G401 (cell line): ENCODE measurements at regions not wholly inside any gene's neighbourhood (a gene's known extent, or its start where the extent isn't known, plus 50 kb on each side); places are given as distances from the start of the nearest gene placed in this dataset.

Experiments used
- DNase-seq: peaks from one replicate; pipeline ENCODE4 v3.0.0-alpha.2; 2015; ENCODE audit warnings: low spot score
- in situ Hi-C: cut with HindIII; loops from 2 replicates; pipeline ENCODE4 v1.10.0; 2016; ENCODE audit warnings: low sequenced_read_pairs, mixed read lengths

GRCh38 chr13:47647001-47647400, 354.1 kb downstream of the SUCLA2 start:
- no peak for DNase-seq
- in situ Hi-C loops = no loop called here

GRCh38 chr13:47646298-47646697, 354.8 kb downstream of the SUCLA2 start:
- no peak for DNase-seq
- in situ Hi-C loops = no loop called here

DNA sequence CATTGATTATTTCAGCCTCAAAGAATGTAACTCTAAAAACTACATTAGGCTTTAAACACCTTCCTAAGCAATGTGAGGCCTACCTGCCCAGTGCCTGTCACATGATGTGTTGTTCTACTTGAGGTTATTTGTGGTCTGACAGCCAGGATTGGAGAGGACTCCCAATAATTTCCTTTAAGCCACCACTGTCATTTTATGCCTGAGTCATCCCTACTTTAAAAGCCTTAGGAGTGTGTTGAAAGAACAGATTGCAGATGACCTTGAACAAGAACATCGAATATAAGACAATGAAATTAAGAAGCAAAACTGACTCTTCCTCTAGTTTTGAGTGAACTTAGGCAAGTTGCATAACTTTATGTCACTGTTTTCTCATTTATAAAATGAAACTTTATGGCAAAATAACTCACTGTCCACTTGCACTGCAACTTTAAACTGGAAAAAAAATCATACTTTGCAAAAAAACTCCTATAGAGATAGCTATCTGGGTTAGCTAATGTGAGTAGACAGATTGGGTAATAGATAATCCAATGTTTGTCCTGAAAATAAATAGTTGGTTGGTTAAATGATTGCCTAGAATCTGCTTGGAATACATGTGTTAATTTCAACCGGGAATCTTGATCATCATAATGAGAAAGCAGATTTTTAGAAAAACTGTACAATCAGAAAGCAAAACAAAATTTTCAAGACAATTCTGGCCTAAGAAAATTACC, 361.2 kb downstream of the SUCLA2 start:
- in situ Hi-C loops = no loop called here
- DNase-seq = no peak

DNA sequence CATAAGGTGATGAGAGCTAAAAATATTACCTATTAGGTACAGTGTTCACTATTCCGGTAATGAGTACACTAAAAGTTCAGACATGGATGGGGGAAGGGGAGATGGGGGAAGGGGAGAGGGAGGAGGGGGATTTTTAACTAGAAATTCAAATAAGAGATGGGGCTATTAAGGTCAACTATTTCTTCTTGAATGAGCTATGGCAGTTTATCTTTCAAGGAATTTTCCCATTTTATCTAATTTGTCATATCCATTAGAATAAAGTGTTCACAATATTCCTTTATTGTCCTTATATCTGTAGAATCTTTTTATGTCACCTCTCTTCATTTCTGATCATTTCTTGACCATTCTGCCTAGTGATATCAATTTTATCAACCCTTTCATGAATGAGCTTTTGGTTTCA, 362.4 kb downstream of the SUCLA2 start:
- DNase-seq = no peak
- in situ Hi-C loops = no loop called here

DNA sequence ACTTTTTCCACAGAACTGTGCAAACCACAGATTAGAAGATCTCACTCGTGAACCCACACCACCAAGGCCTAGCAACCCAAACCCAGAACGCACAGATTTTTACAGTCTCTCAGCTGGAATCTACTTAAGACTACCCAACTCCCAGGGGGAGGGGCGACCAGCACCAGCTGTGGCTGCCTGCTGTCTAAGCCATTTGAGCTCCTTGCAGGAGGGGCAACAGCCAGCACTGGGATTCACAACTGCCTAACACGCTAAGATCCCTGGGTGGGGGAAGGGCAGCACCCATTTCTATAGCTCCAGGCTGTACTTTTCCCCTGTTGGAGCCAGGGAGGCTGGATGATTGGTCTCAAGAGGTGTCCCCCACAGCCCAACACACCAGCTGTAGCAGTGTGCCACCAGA, 368.8 kb downstream of the SUCLA2 start:
- in situ Hi-C loops = no loop called here
- no peak for DNase-seq

DNA sequence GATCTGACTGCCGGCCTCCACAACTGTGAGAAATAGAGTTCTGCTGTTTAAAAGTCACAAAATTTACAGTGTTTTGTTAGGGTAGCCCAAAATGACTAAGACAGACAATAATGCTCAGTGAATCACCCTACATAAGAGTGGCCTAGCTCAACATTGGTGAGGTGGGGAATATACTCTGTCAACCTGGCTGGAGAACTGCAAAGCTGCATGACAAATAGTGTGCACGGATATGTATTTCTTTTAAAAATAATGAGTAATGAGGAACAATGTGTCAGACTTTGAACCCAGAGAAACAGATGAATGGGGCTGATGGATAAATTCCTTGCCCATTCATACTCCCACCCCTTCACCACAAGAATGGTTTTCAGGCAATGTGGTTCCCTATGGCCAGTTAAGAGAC, 372.4 kb downstream of the SUCLA2 start:
- no peak for DNase-seq

DNA sequence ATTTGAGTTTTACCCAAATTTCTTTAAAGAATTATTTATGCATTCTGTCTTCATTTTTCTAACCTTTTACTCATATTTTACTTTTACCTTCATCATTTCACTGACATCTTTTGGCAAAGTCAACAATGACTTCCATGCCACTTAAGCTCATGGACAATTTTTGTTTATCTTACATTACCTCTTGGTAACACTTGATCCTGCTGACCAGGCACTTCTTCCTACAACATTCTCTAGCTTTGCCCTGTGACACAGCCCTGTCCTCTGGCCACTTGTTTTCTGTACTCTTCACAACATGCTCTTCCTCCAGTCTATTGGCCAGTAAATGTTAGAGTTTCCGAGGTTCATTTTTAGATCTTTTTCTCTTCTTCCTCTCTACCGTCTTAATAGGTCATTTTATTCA, 377.2 kb downstream of the SUCLA2 start:
- in situ Hi-C loops = no loop called here

More for the DNA sequence above, 372.4 kb downstream of the SUCLA2 start:
- in situ Hi-C loops = no loop called here

DNA sequence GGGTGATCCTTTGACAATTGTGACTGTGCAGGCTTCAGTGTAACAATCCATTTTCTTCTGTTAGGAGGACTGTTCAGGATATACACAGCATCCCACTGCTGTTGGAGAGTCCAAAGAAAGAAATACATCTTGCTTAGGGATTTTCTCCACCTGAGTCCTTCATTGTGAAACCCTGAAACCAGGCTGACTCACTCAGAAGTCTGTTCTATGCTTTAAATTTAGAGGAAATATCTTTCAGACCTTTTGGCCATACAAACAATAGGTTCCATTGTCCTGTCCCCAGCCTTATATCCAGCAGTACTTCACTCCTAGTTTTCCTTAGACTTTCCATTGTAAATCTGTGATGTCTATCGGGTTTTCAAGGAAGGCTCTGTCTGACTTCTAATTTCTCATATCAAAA, 379.1 kb downstream of the SUCLA2 start:
- DNase-seq = no peak
- in situ Hi-C loops = no loop called here

More for the DNA sequence above, 377.2 kb downstream of the SUCLA2 start:
- no peak for DNase-seq

- no peak for DNase-seq
- in situ Hi-C loops = no loop called here
Observed at GRCh38 chr13:47611664-47612288, 389.3 kb downstream of the SUCLA2 start.

DNA sequence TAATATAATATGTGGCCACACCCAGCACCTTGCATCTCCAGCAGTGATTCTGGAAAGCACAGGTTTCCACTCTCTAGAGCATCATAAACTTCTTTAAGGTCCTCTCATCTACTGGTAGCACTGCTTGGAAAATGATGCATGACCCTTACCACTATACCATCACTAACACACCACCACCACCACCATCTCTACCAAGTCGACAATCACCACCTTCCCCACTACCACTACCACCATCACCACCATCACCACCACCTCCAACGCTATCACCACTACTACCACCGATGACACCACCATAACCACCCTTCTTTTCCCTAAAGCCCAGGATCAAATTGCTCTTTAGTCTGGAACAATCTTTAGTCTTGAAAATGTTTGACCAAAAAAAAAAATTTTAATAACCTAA, 390.4 kb downstream of the SUCLA2 start:
- in situ Hi-C loops = no loop called here
- no peak for DNase-seq

GRCh38 chr13:47603365-47603764, 397.7 kb downstream of the SUCLA2 start:
- in situ Hi-C loops = no loop called here
- no peak for DNase-seq

DNA sequence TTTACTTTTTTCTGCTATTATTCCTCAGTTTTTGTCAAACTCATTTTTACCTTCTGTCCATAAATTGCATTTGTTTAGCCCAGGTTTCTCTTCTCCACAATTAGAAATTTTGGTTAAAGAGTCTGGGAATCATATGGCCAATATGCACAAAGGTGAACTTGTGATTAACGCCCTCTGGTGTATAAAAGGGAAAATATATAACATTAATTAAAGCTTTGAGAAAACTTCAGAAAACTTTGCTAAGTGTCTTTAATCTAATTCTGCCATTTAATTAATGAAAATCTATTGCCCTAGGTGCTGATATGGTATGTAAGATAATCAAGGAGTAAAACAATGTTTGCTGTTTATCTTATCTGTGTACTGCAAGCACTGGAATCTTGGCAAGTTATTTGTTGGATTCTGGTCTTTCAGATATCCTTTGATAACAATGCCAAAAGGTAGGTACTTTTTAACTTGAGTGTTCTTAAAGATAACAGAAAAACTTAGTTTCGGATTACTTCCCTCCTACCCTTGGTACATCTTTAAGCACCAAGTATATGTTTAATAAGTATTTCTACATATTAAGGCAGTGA, 402.6 kb downstream of the SUCLA2 start:
- in situ Hi-C loops = no loop called here
- no peak for DNase-seq

GRCh38 chr13:47594833-47595232, 406.2 kb downstream of the SUCLA2 start:
- in situ Hi-C loops = no loop called here
- no peak for DNase-seq

GRCh38 chr13:47592256-47592655, 408.8 kb downstream of the SUCLA2 start:
- in situ Hi-C loops = no loop called here
- DNase-seq = no peak

DNA sequence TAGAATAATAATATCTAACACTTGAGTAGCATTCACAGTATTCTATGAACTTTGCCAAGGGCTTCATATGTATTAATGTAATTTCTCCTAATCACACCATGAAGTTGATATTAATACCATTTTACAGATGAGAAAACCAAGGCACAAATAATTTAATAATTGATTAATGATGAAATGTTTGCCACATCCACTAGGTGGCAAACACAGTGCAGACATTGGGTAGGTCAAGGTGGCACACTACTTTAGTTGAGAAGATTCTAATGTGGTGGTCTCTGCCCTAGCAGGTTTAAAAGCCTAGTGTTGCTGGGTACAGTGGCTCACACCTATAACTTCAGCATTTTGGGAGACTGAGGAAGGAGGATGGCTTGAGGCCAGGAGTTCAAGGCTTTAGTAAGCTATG, 412.4 kb downstream of the SUCLA2 start:
- in situ Hi-C loops = no loop called here
- DNase-seq = no peak

DNA sequence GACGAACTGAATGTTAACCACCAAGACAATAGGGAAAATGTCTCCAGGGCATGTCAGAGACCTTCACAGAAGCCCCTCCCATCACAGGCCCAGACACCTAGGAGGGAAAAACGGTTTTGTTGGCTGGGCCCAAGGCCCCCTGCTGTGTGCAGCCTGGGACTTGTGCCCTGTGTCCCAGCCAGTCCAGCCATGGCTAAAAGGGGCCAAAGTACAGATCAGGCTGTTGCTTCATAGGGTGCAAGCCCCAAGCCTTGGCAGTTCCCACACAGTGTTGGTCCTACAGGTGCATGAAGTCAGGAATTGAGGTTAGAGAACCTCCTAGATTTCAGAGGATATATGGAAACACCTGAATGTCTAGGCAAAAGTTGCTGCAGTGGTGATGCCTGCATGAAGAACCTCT, 428.7 kb downstream of the SUCLA2 start:
- in situ Hi-C loops = no loop called here

GRCh38 chr13:47564041-47564440, 437.0 kb downstream of the SUCLA2 start:
- in situ Hi-C loops = no loop called here

More for the DNA sequence above, 428.7 kb downstream of the SUCLA2 start:
- no peak for DNase-seq

GRCh38 chr13:47556703-47557102, 444.4 kb downstream of the SUCLA2 start:
- in situ Hi-C loops = no loop called here
- DNase-seq = no peak

More at GRCh38 chr13:47564041-47564440, 437.0 kb downstream of the SUCLA2 start:
- DNase-seq = no peak

DNA sequence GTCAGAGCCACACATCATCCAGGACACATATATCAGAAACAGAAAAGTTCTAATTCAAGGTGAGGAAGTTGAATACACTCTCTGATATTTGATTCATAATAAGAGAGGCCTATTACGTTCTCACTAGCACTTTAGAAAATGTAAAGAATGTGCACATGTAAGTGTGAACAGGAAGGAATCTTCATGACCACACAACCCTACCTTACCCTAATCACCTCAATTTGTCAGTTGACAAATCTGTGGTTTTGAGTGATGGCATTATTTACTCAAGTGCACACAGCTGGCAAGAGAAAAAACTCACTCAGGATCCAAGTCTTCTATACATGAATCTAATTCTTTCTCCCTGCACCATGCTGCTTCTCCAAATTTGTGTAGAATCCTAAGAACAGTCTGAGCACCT, 445.8 kb downstream of the SUCLA2 start:
- no peak for DNase-seq
- in situ Hi-C loops = no loop called here

DNA sequence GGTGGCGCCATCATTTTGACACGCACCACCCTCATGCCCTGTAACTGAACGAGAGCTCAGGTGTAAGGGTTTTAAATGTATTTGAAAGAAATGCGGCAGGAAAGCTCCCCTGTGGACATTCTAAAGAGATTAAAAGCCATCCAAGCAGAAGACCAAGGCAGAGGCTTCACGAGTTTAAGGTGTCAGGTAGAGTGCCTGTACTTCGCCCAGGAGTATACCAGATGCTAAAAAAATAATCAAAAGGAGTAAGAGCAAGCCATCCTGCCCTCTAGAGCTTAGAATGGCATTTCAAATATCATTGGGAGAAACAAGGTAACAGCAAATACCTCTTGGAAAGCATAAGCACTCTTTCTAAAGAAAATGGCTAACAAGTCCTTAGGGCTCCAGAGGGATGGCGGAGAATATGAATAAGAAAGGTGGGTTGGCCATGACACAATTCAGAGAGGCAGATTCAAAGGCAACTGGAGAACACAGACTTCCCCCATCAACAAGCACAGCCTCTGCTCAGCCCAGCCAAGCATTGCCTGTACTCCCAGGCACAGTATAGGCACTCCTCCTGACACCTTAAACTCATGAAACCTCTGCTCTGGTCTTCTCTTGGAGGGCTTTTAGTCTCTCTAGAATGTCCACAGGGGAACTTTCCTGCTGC, 447.6 kb downstream of the SUCLA2 start:
- in situ Hi-C loops = no loop called here
- no peak for DNase-seq
